HepG2 (cell line): ENCODE measurements at regions not wholly inside any gene's neighbourhood (a gene's known extent, or its start where the extent isn't known, plus 50 kb on each side); places are given as distances from the start of the nearest gene placed in this dataset.

Experiments used
- ATAC-seq: fragments of 200-7000 bp; cut with Tn5 transposase; 3 replicates; pipeline ENCODE4 v1.9.1; 2020; ENCODE audit warnings: mild to moderate bottlenecking, moderate library complexity
- BruUV-seq: library from RNA; stranded (reverse); fragments of 400-500 nt; replicated peaks from 2 replicates; lab custom pipeline; 2021; lab: Mats Ljungman, UMichigan
- CTCF ChIA-PET: fragments of 300-600 bp; formaldehyde crosslinking; extraction: SDS; loops from one replicate; lab custom pipeline; 2021; ENCODE audit warnings: low total read pairs, inconsistent platforms, low intra/inter-chr PET ratio; lab: Yijun Ruan, JAX
- POLR2A ChIA-PET: fragments of 350-600 bp; sonication (Branson Sonifier 250); formaldehyde crosslinking; loops from one replicate; lab custom pipeline; 2020; ENCODE audit warnings: antibody characterized with exemption, inconsistent platforms; lab: Yijun Ruan, JAX
- DNase-seq: peaks from one replicate; pipeline ENCODE4 v3.0.0-alpha.2; 2015; ENCODE audit warnings: low spot score
- FAIRE-seq: peaks from 3 replicates; lab custom pipeline; 2011; peaks lifted over from hg19 to GRCh38; lab: Jason Lieb, UNC
- H2AFZ ChIP-seq: one replicate; pipeline ENCODE4 v1.6.1; 2011; ENCODE audit warnings: low read length, inconsistent platforms
- H3K27ac ChIP-seq: fragments of 300-600 bp; 3 replicates; pipeline ENCODE4 v1.8.0; 2011; ENCODE audit warnings: mixed run types, mild to moderate bottlenecking, mixed read lengths, low read length, inconsistent platforms; ENCODE audit not compliant: insufficient read depth; ENCODE audit errors: extremely low read length
- H3K27me3 ChIP-seq, 2 experiments: fragments of 200-600 bp in 1 of 2; 2 replicates in 1 of 2; 3 replicates in 1 of 2; pipeline versions ENCODE4 v1.6.0 to v1.8.0; 2011; ENCODE audit warnings: low read length in 2 of 2, mild to moderate bottlenecking in 2 of 2, moderate library complexity in 2 of 2, inconsistent platforms in 1 of 2; ENCODE audit not compliant: insufficient read depth in 2 of 2, control insufficient read depth in 1 of 2
- H3K36me3 ChIP-seq, 2 experiments: fragments of 200-600 bp in 1 of 2; replicated peaks in 1 of 2; 2 replicates in 1 of 2; 3 replicates in 1 of 2; pipeline versions ENCODE4 v1.5.1 to v1.8.0; 2011; ENCODE audit warnings: low read length in 2 of 2, inconsistent platforms in 1 of 2; ENCODE audit not compliant: insufficient read depth in 2 of 2, control insufficient read depth in 1 of 2
- H3K4me1 ChIP-seq: 2 replicates; pipeline ENCODE4 v1.5.1; 2012; ENCODE audit warnings: low read length, inconsistent platforms; ENCODE audit not compliant: insufficient read depth
- H3K4me2 ChIP-seq: 2 replicates; pipeline ENCODE4 v1.6.0; 2011; ENCODE audit warnings: low read depth, low read length, inconsistent platforms
- H3K4me3 ChIP-seq, 3 experiments: fragments of 200-600 bp in 1 of 3; sonication (generic), shearing (Covaris generic) in 1 of 3; replicated peaks in 1 of 3; 2 replicates each; pipeline ENCODE4 v1.5.1; 2011 to 2016; ENCODE audit warnings: low read length in 3 of 3, inconsistent platforms in 2 of 3, low read depth in 2 of 3, mild to moderate bottlenecking in 2 of 3, control low read depth in 1 of 3, mixed read lengths in 1 of 3; ENCODE audit not compliant: insufficient read depth in 1 of 3
- H3K79me2 ChIP-seq: one replicate; pipeline ENCODE4 v1.6.1; 2011; ENCODE audit warnings: low read length, inconsistent platforms; ENCODE audit not compliant: insufficient read depth
- H3K9ac ChIP-seq: 2 replicates; pipeline ENCODE4 v1.6.0; 2011; ENCODE audit warnings: mild to moderate bottlenecking, low read depth, low read length, inconsistent platforms; ENCODE audit not compliant: insufficient read depth
- H3K9me3 ChIP-seq: 2 replicates; pipeline ENCODE4 v1.5.1; 2012; ENCODE audit warnings: mild to moderate bottlenecking, low read length
- H4K20me1 ChIP-seq: 2 replicates; pipeline ENCODE4 v1.6.0; 2011; ENCODE audit warnings: inconsistent platforms, mild to moderate bottlenecking, low read length, moderate library complexity; ENCODE audit not compliant: insufficient read depth
- FOXA3 ChIP-seq: IDR thresholded peaks from 2 replicates; pipeline ENCODE4 v1.6.1; 2016; ENCODE audit warnings: missing genetic modification reagents, missing compliant biosample characterization
- FOXK2 ChIP-seq: fragments of 450-650 bp; IDR thresholded peaks from 2 replicates; pipeline ENCODE4 v1.6.1; 2016
- HNF4G ChIP-seq, 2 experiments: sonication (generic) in 1 of 2; formaldehyde crosslinking in 1 of 2; IDR thresholded peaks; 2 replicates each; pipeline versions ENCODE4 v1.4.0 to v1.6.1; 2011 to 2020; ENCODE audit warnings: borderline replicate concordance in 2 of 2, low read depth in 2 of 2, mild to moderate bottlenecking in 2 of 2, low read length in 1 of 2, missing genetic modification reagents in 1 of 2, moderate library complexity in 1 of 2
- JUND ChIP-seq: sonication (generic); formaldehyde crosslinking; IDR thresholded peaks from 2 replicates; pipeline ENCODE4 v1.8.0; 2022; ENCODE audit warnings: mild to moderate bottlenecking, missing genetic modification reagents
- RAD51 ChIP-seq: fragments of 450-650 bp; IDR thresholded peaks from 2 replicates; pipeline ENCODE4 v1.6.1; 2016; ENCODE audit warnings: borderline replicate concordance
- RFXANK ChIP-seq: IDR thresholded peaks from 2 replicates; pipeline ENCODE4 v1.6.1; 2016
- SOX13 ChIP-seq, 3 experiments: fragments of 450-650 bp in 1 of 3; sonication (generic) in 1 of 3; formaldehyde crosslinking in 1 of 3; IDR thresholded peaks in 2 of 3; conservative IDR thresholded peaks in 1 of 3; 2 replicates each; pipeline versions ENCODE4 v1.5.0 to v1.6.1; 2016 to 2020; ENCODE audit warnings: antibody characterized with exemption in 1 of 3, mild to moderate bottlenecking in 1 of 3, missing compliant biosample characterization in 1 of 3, missing genetic modification reagents in 1 of 3, moderate library complexity in 1 of 3
- TSC22D2 ChIP-seq: sonication (generic); formaldehyde crosslinking; IDR thresholded peaks from 2 replicates; pipeline ENCODE4 v1.5.1; 2020; ENCODE audit warnings: missing genetic modification reagents, mild to moderate bottlenecking, borderline replicate concordance
- ZNF441 ChIP-seq: sonication (generic); formaldehyde crosslinking; IDR thresholded peaks from 2 replicates; pipeline ENCODE4 v1.7.0; 2021; ENCODE audit warnings: missing genetic modification reagents, borderline replicate concordance
- ZNF703 ChIP-seq: sonication (generic); formaldehyde crosslinking; IDR thresholded peaks from 2 replicates; pipeline ENCODE4 v1.5.1; 2020; ENCODE audit warnings: missing genetic modification reagents, mild to moderate bottlenecking, moderate library complexity, borderline replicate concordance
- ZNF746 ChIP-seq: sonication (generic); formaldehyde crosslinking; IDR thresholded peaks from 2 replicates; pipeline ENCODE4 v1.8.0; 2022; ENCODE audit warnings: mild to moderate bottlenecking, missing genetic modification reagents
- WGBS: methylation state at CpG from one replicate; pipeline ENCODE4 v1.1.6; 2017; ENCODE audit warnings: low lambda C conversion rate; 5-methylcytosine and 5-hydroxymethylcytosine counted together
- in situ Hi-C: cut with HindIII; loops from 2 replicates; pipeline ENCODE4 v1.10.0; 2017; ENCODE audit warnings: low pct_unique_long_range_greater_than_20kb; ENCODE audit not compliant: extremely low pct_ligation_motif_present
- intact Hi-C: fragments of 100-400 bp; cut with micrococcal nuclease; formaldehyde crosslinking; loops from one replicate; pipeline ENCODE4 v1.10.0; 2022; ENCODE audit not compliant: unreplicated experiment

GRCh38 chr13:73607489-73608156 lies 526.6 kb downstream of the KLF12 start:
- 37% methylated on average over 6 of the region's 6 CpGs for WGBS
- FAIRE-seq: no peak
- POLR2A ChIA-PET: no interaction called here

GRCh38 chr13:73603646-73604045 lies 530.6 kb downstream of the KLF12 start:
- no peaks in the 10 kb centered on the region for H3K36me3 ChIP-seq
- no TSS peak for BruUV-seq
- no peaks in the 10 kb centered on the region for H3K9me3 ChIP-seq
- no peak overlapping the region for H3K27ac ChIP-seq
- intact Hi-C loops (no loop called here), in situ Hi-C loops (no loop called here)
- POLR2A ChIA-PET: no interaction called here
- peaks cover 15% of the 10 kb centered on the region for H3K4me1 ChIP-seq
- ATAC-seq (no peak), DNase-seq (no peak), FAIRE-seq (no peak)
- 0% methylated on average over 1 of the region's 1 CpG for WGBS
- no peak for TF ChIP-seq TSC22D2 (CRISPR knock-in tag)
- TF ChIP-seq ZNF441 (CRISPR knock-in tag): no peak
- TF ChIP-seq HNF4G (IDR thresholded peaks at IDR 0.05; ENCODE audit: borderline replicate concordance, low read depth, low read length): no peak
- no peak for TF ChIP-seq HNF4G (CRISPR knock-in tag; IDR thresholded peaks at IDR 0.05; ENCODE audit: borderline replicate concordance, low read depth)
- no peak for TF ChIP-seq RAD51
- no peak overlapping the region for H3K9ac ChIP-seq
- no peak overlapping the region for H2AFZ ChIP-seq
- CTCF ChIA-PET: no interaction called here
- H3K79me2 ChIP-seq: no peaks in the 10 kb centered on the region
- H4K20me1 ChIP-seq: no peaks in the 10 kb centered on the region
- H3K27me3 ChIP-seq: no peaks in the 10 kb centered on the region; a peak in 1 of 5 replicates
- H3K4me3 ChIP-seq: no peak overlapping the region
- no peak overlapping the region for H3K4me2 ChIP-seq

More at GRCh38 chr13:73607489-73608156, 526.6 kb downstream of the KLF12 start:
- H3K79me2 ChIP-seq: no peaks in the 10 kb centered on the region
- H3K4me3 ChIP-seq: no peak overlapping the region
- H3K36me3 ChIP-seq: no peaks in the 10 kb centered on the region
- H3K9me3 ChIP-seq: no peaks in the 10 kb centered on the region
- no peaks in the 10 kb centered on the region for H3K27me3 ChIP-seq
- no peak overlapping the region for H3K9ac ChIP-seq
- H3K4me1 ChIP-seq: peaks cover 20% of the 10 kb centered on the region
- H3K4me2 ChIP-seq: no peak overlapping the region
- no peaks in the 10 kb centered on the region for H4K20me1 ChIP-seq
- intact Hi-C loops (no loop called here), in situ Hi-C loops (no loop called here)
- CTCF ChIA-PET: no interaction called here
- ATAC-seq: no peak
- no TSS peak for BruUV-seq
- H3K27ac ChIP-seq: no peak overlapping the region
- no peak overlapping the region for H2AFZ ChIP-seq
- TF ChIP-seq ZNF703: no peak
- TF ChIP-seq JUND: no peak
- TF ChIP-seq FOXA3: 0 out of 2 replicates have a peak, but pooled peaks have one; percentile 22
- no peak for TF ChIP-seq SOX13 (IDR thresholded peaks at IDR 0.05)
- TF ChIP-seq SOX13 (CRISPR knock-in tag; conservative IDR thresholded peaks at IDR 0.05 in 1 of 2, IDR thresholded peaks at IDR 0.05 in 1 of 2): peak in 1 of 2 experiments; percentile 16; a peak in 1 of 4 replicates
- TF ChIP-seq FOXK2: no peak
- no peak for TF ChIP-seq RFXANK (CRISPR knock-in tag)
- TF ChIP-seq ZNF746 (CRISPR knock-in tag): no peak
- DNase-seq: peak; percentile 24
